HepG2 (cell line): ENCODE measurements at regions not wholly inside any gene's neighbourhood (a gene's known extent, or its start where the extent isn't known, plus 50 kb on each side); places are given as distances from the start of the nearest gene placed in this dataset.

Experiments
- ATAC-seq: fragments of 200-7000 bp; cut with Tn5 transposase; 3 replicates; pipeline ENCODE4 v1.9.1; 2020; ENCODE audit warnings: mild to moderate bottlenecking, moderate library complexity
- BruUV-seq: library from RNA; stranded (reverse); fragments of 400-500 nt; replicated peaks from 2 replicates; lab custom pipeline; 2021; lab: Mats Ljungman, UMichigan
- CTCF ChIA-PET: fragments of 300-600 bp; formaldehyde crosslinking; extraction: SDS; loops from one replicate; lab custom pipeline; 2021; ENCODE audit warnings: low total read pairs, inconsistent platforms, low intra/inter-chr PET ratio; lab: Yijun Ruan, JAX
- POLR2A ChIA-PET: fragments of 350-600 bp; sonication (Branson Sonifier 250); formaldehyde crosslinking; loops from one replicate; lab custom pipeline; 2020; ENCODE audit warnings: antibody characterized with exemption, inconsistent platforms; lab: Yijun Ruan, JAX
- DNase-seq: peaks from one replicate; pipeline ENCODE4 v3.0.0-alpha.2; 2015; ENCODE audit warnings: low spot score
- FAIRE-seq: peaks from 3 replicates; lab custom pipeline; 2011; peaks lifted over from hg19 to GRCh38; lab: Jason Lieb, UNC
- H2AFZ ChIP-seq: one replicate; pipeline ENCODE4 v1.6.1; 2011; ENCODE audit warnings: low read length, inconsistent platforms
- H3K27ac ChIP-seq: fragments of 300-600 bp; 3 replicates; pipeline ENCODE4 v1.8.0; 2011; ENCODE audit warnings: mixed run types, mild to moderate bottlenecking, mixed read lengths, low read length, inconsistent platforms; ENCODE audit not compliant: insufficient read depth; ENCODE audit errors: extremely low read length
- H3K27me3 ChIP-seq, 2 experiments: fragments of 200-600 bp in 1 of 2; 2 replicates in 1 of 2; 3 replicates in 1 of 2; pipeline versions ENCODE4 v1.6.0 to v1.8.0; 2011; ENCODE audit warnings: low read length in 2 of 2, mild to moderate bottlenecking in 2 of 2, moderate library complexity in 2 of 2, inconsistent platforms in 1 of 2; ENCODE audit not compliant: insufficient read depth in 2 of 2, control insufficient read depth in 1 of 2
- H3K36me3 ChIP-seq, 2 experiments: fragments of 200-600 bp in 1 of 2; replicated peaks in 1 of 2; 2 replicates in 1 of 2; 3 replicates in 1 of 2; pipeline versions ENCODE4 v1.5.1 to v1.8.0; 2011; ENCODE audit warnings: low read length in 2 of 2, inconsistent platforms in 1 of 2; ENCODE audit not compliant: insufficient read depth in 2 of 2, control insufficient read depth in 1 of 2
- H3K4me1 ChIP-seq: 2 replicates; pipeline ENCODE4 v1.5.1; 2012; ENCODE audit warnings: low read length, inconsistent platforms; ENCODE audit not compliant: insufficient read depth
- H3K4me2 ChIP-seq: 2 replicates; pipeline ENCODE4 v1.6.0; 2011; ENCODE audit warnings: low read depth, low read length, inconsistent platforms
- H3K4me3 ChIP-seq, 3 experiments: fragments of 200-600 bp in 1 of 3; sonication (generic), shearing (Covaris generic) in 1 of 3; replicated peaks in 1 of 3; 2 replicates each; pipeline ENCODE4 v1.5.1; 2011 to 2016; ENCODE audit warnings: low read length in 3 of 3, inconsistent platforms in 2 of 3, low read depth in 2 of 3, mild to moderate bottlenecking in 2 of 3, control low read depth in 1 of 3, mixed read lengths in 1 of 3; ENCODE audit not compliant: insufficient read depth in 1 of 3
- H3K79me2 ChIP-seq: one replicate; pipeline ENCODE4 v1.6.1; 2011; ENCODE audit warnings: low read length, inconsistent platforms; ENCODE audit not compliant: insufficient read depth
- H3K9ac ChIP-seq: 2 replicates; pipeline ENCODE4 v1.6.0; 2011; ENCODE audit warnings: mild to moderate bottlenecking, low read depth, low read length, inconsistent platforms; ENCODE audit not compliant: insufficient read depth
- H3K9me3 ChIP-seq: 2 replicates; pipeline ENCODE4 v1.5.1; 2012; ENCODE audit warnings: mild to moderate bottlenecking, low read length
- H4K20me1 ChIP-seq: 2 replicates; pipeline ENCODE4 v1.6.0; 2011; ENCODE audit warnings: inconsistent platforms, mild to moderate bottlenecking, low read length, moderate library complexity; ENCODE audit not compliant: insufficient read depth
- FOSL2 ChIP-seq: sonication (generic); formaldehyde crosslinking; IDR thresholded peaks from 2 replicates; pipeline ENCODE4 v1.4.0; 2020; ENCODE audit warnings: missing genetic modification reagents
- SRSF1 ChIP-seq: fragments of 200-400 bp; formaldehyde crosslinking; optimal IDR thresholded peaks from 2 replicates; pipeline ENCODE3; 2017; ENCODE audit warnings: mild to moderate bottlenecking, low read depth, low read length, moderate library complexity
- ZNF33B ChIP-seq: sonication (generic); formaldehyde crosslinking; IDR thresholded peaks from 2 replicates; pipeline ENCODE4 v1.5.1; 2020; ENCODE audit warnings: mild to moderate bottlenecking, missing genetic modification reagents
- WGBS: methylation state at CpG from one replicate; pipeline ENCODE4 v1.1.6; 2017; ENCODE audit warnings: low lambda C conversion rate; 5-methylcytosine and 5-hydroxymethylcytosine counted together
- in situ Hi-C: cut with HindIII; loops from 2 replicates; pipeline ENCODE4 v1.10.0; 2017; ENCODE audit warnings: low pct_unique_long_range_greater_than_20kb; ENCODE audit not compliant: extremely low pct_ligation_motif_present
- intact Hi-C: fragments of 100-400 bp; cut with micrococcal nuclease; formaldehyde crosslinking; loops from one replicate; pipeline ENCODE4 v1.10.0; 2022; ENCODE audit not compliant: unreplicated experiment
- TF ChIP-seq, protein P1 (sequence below), 2 experiments: sonication (generic) in 1 of 2; formaldehyde crosslinking in 1 of 2; IDR thresholded peaks; 2 replicates each; pipeline versions ENCODE4 v1.5.1 to v1.6.1; 2011 to 2020; ENCODE audit warnings: borderline replicate concordance in 1 of 2, low read depth in 1 of 2, low read length in 1 of 2, mild to moderate bottlenecking in 1 of 2, missing genetic modification reagents in 1 of 2, moderate library complexity in 1 of 2

DNA sequence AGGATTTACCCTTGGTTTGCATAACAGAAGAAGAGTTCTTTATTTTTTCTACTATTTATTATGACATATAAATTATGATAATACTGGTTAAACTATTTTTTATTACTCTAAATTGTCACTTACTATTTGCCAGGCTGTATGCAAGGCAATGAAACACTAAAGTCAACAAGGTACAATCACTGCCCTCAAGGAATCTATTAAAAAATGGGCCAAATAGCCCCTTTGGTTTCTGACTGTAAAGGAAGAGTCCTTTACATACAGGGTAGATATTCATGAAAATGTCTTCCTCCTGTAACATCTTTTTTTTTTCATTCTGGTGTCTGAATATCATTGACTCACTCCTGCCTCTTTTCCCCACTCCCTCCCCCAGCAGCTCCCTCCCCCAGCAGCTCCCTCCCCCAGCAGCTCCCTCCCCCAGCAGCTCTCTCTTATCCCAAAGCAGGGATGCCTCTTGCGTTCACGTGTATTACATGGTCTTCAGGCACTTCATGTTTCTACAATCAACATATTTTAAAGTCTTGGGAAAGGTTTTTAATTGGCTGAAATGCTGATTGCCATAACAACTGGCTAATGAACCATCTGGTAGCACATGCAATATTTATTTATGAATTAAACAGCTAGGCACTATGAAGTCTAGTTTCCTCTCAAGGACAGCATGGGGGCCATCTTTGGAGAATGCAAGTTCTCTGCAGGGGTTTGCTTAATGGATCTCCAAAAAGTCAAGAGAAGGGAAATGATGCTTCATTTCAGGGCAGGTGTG, 400.4 kb upstream of the PLXNA2 start:
- Histone ChIP-seq H3K27me3 (no peaks in the 10 kb centered on the region), H4K20me1 (no peaks in the 10 kb centered on the region), H3K4me1 (no peaks in the 10 kb centered on the region), H3K9me3 (no peaks in the 10 kb centered on the region), H3K36me3 (no peaks in the 10 kb centered on the region), H3K4me3 (no peak overlapping the region), H3K27ac (no peak overlapping the region), H3K79me2 (no peaks in the 10 kb centered on the region), H3K4me2 (no peak overlapping the region), H2AFZ (no peak overlapping the region), H3K9ac (no peak overlapping the region)
- POLR2A ChIA-PET, result no interaction called here
- WGBS, result 0% methylated on average over 2 of the region's 2 CpGs
- intact Hi-C loops, result no loop called here
- no peak for DNase-seq
- no TSS peak for BruUV-seq
- TF ChIP-seq ZNF33B, result no peak
- ATAC-seq, result no peak
- CTCF ChIA-PET, result no interaction called here
- in situ Hi-C loops, result loop anchor here (25.0 kb wide), 1 partner anchor 632 kb away; no protein-coding TSS in a partner anchor
- no peak for FAIRE-seq

DNA sequence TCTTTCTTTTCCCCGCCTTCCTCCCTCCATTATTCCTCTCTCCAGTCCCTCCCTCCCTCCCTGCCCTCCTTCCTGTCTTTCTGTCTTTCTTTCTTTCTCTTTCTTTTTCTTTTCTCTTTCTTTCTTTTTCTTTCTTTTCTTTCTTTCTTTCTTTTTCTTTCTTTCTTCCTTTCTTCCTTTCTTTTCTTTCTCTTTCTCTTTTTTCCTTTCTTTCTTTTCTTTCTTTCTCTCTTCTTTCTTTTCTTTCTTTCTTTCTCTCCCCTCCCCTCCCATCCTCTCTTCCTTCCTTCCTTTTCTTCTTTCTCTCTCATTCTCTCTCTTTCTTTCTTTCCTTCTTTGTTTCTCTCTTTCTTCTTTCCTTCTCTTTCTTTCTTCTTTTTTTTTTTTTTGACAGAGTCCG, 402.2 kb upstream of the PLXNA2 start:
- ATAC-seq, result no peak
- TF ChIP-seq, protein P1, sequence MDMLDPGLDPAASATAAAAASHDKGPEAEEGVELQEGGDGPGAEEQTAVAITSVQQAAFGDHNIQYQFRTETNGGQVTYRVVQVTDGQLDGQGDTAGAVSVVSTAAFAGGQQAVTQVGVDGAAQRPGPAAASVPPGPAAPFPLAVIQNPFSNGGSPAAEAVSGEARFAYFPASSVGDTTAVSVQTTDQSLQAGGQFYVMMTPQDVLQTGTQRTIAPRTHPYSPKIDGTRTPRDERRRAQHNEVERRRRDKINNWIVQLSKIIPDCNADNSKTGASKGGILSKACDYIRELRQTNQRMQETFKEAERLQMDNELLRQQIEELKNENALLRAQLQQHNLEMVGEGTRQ (IDR thresholded peaks at IDR 0.05; ENCODE audit: low read depth, low read length), result no peak
- TF ChIP-seq, protein P1 (CRISPR knock-in tag; IDR thresholded peaks at IDR 0.05; ENCODE audit: borderline replicate concordance), result no peak
- TF ChIP-seq FOSL2, result no peak
- no peak for TF ChIP-seq SRSF1
- TF ChIP-seq, all 625 proteins: peak for 0
- no peak for FAIRE-seq
- Histone ChIP-seq H4K20me1 (no peaks in the 10 kb centered on the region), H2AFZ (no peak overlapping the region), H3K79me2 (no peaks in the 10 kb centered on the region), H3K9me3 (no peaks in the 10 kb centered on the region), H3K27me3 (no peaks in the 10 kb centered on the region), H3K4me3 (no peak overlapping the region), H3K4me2 (no peak overlapping the region), H3K9ac (no peak overlapping the region), H3K36me3 (no peaks in the 10 kb centered on the region), H3K4me1 (no peaks in the 10 kb centered on the region), H3K27ac (no peak overlapping the region)
- in situ Hi-C loops (loop anchor here (25.0 kb wide), 1 partner anchor 634 kb away; no protein-coding TSS in a partner anchor), intact Hi-C loops (no loop called here)
- ChIA-PET CTCF (no interaction called here), POLR2A (no interaction called here)
- no peak for DNase-seq
- no TSS peak for BruUV-seq
- 2% methylated on average over 2 of the region's 2 CpGs for WGBS
